Endothelial cell of umbilical vein (primary cell): ENCODE measurements at regions not wholly inside any gene's neighbourhood (a gene's known extent, or its start where the extent isn't known, plus 50 kb on each side); places are given as distances from the start of the nearest gene placed in this dataset.

Source experiments
- BruUV-seq: library from RNA; stranded (reverse); fragments of 400-500 nt; replicated peaks from 2 replicates; lab custom pipeline; 2021; lab: Mats Ljungman, UMichigan
- CTCF ChIA-PET: fragments of 300-600, 350-600 bp; sonication (Branson Sonifier 250); formaldehyde crosslinking; loops from one replicate; lab custom pipeline; 2021; ENCODE audit warnings: antibody characterized with exemption, inconsistent platforms; lab: Charles Lee
- POLR2A ChIA-PET: fragments of 300-600, 350-600 bp; sonication (Branson Sonifier 250); formaldehyde crosslinking; loops from one replicate; lab custom pipeline; 2021; ENCODE audit warnings: antibody characterized with exemption, inconsistent platforms; lab: Charles Lee
- DNase-seq: peaks from one replicate; pipeline ENCODE4 v3.0.0-alpha.2; 2011; ENCODE audit warnings: low read depth, low spot score
- FAIRE-seq: peaks from 2 replicates; lab custom pipeline; 2011; peaks lifted over from hg19 to GRCh38; lab: Jason Lieb, UNC
- H2AFZ ChIP-seq: 2 replicates; pipeline ENCODE4 v1.6.0; 2012; ENCODE audit warnings: low read depth, low read length, control low read depth, inconsistent platforms
- H3K27ac ChIP-seq: 2 replicates; pipeline ENCODE4 v1.5.1; 2011; ENCODE audit warnings: low read depth, mild to moderate bottlenecking, control low read depth, low read length, moderate library complexity; ENCODE audit not compliant: insufficient read depth
- H3K27me3 ChIP-seq, 2 experiments: 2 replicates each; pipeline versions ENCODE4 v1.6.0 to v1.6.1; 2011; ENCODE audit warnings: low read length in 2 of 2, mixed read lengths in 1 of 2; ENCODE audit not compliant: control insufficient read depth in 2 of 2, insufficient read depth in 2 of 2
- H3K36me3 ChIP-seq, 2 experiments: 2 replicates in 1 of 2; 3 replicates in 1 of 2; pipeline ENCODE4 v1.5.1; 2011; ENCODE audit warnings: low read length in 2 of 2, mild to moderate bottlenecking in 1 of 2, moderate library complexity in 1 of 2; ENCODE audit not compliant: control insufficient read depth in 2 of 2, insufficient read depth in 2 of 2; ENCODE audit errors: extremely low read depth in 1 of 2
- H3K4me1 ChIP-seq: 3 replicates; pipeline ENCODE4 v1.5.1; 2011; ENCODE audit warnings: mild to moderate bottlenecking, low read length; ENCODE audit not compliant: control insufficient read depth, insufficient read depth; ENCODE audit errors: extremely low read depth
- H3K4me2 ChIP-seq: 2 replicates; pipeline ENCODE4 v1.6.1; 2011; ENCODE audit warnings: low read length, control low read depth, mixed read lengths; ENCODE audit not compliant: insufficient read depth
- H3K4me3 ChIP-seq, 3 experiments: fragments of 200-600 bp in 1 of 3; sonication (generic), shearing (Covaris generic) in 1 of 3; replicated peaks in 1 of 3; 2 replicates each; pipeline ENCODE4 v1.5.1; 2011 to 2016; ENCODE audit warnings: control low read depth in 3 of 3, low read length in 3 of 3, mild to moderate bottlenecking in 2 of 3, inconsistent platforms in 1 of 3, low read depth in 1 of 3, moderate library complexity in 1 of 3; ENCODE audit not compliant: insufficient read depth in 1 of 3
- H3K79me2 ChIP-seq: 2 replicates; pipeline ENCODE4 v1.6.0; 2012; ENCODE audit warnings: low read length, inconsistent platforms; ENCODE audit not compliant: control insufficient read depth, insufficient read depth
- H3K9ac ChIP-seq: replicated peaks from 2 replicates; pipeline ENCODE3; 2011; ENCODE audit warnings: low read length, control low read depth; ENCODE audit not compliant: insufficient read depth; ENCODE audit errors: extremely low read depth
- H3K9me1 ChIP-seq: replicated peaks from 3 replicates; pipeline ENCODE4 v1.6.0; 2011; ENCODE audit warnings: mild to moderate bottlenecking, low read length; ENCODE audit not compliant: control insufficient read depth, insufficient read depth; ENCODE audit errors: extremely low read depth
- H3K9me3 ChIP-seq: replicated peaks from 2 replicates; pipeline ENCODE4 v1.5.1; 2012; ENCODE audit warnings: low read length, inconsistent platforms; ENCODE audit not compliant: control insufficient read depth, insufficient read depth
- H4K20me1 ChIP-seq: replicated peaks from 2 replicates; pipeline ENCODE3; 2011; ENCODE audit warnings: mild to moderate bottlenecking, low read length; ENCODE audit not compliant: control insufficient read depth, insufficient read depth; ENCODE audit errors: extremely low read depth
- FOS ChIP-seq: IDR thresholded peaks from 2 replicates; pipeline ENCODE4 v1.6.1; 2011; ENCODE audit warnings: mild to moderate bottlenecking, low read length, moderate library complexity, borderline replicate concordance; ENCODE audit not compliant: insufficient read depth
- GATA2 ChIP-seq: IDR thresholded peaks from 2 replicates; pipeline ENCODE4 v1.7.0; 2011; ENCODE audit warnings: low read depth, mild to moderate bottlenecking, moderate library complexity, mixed read lengths, low read length; ENCODE audit not compliant: insufficient read length, insufficient read depth
- JUN ChIP-seq: IDR thresholded peaks from 2 replicates; pipeline ENCODE4 v1.6.1; 2011; ENCODE audit warnings: borderline replicate concordance, low read depth; ENCODE audit not compliant: insufficient read length, insufficient read depth
- MYC ChIP-seq: IDR thresholded peaks from one replicate; pipeline ENCODE4 v1.6.1; 2011; ENCODE audit warnings: mild to moderate bottlenecking, low read depth, low read length
- POLR2A ChIP-seq: IDR thresholded peaks from 2 replicates; pipeline ENCODE4 v1.6.1; 2012; ENCODE audit warnings: low read depth, mild to moderate bottlenecking, control low read depth, low read length
- POLR2AphosphoS5 ChIP-seq: IDR thresholded peaks from 2 replicates; pipeline ENCODE4 v1.6.1; 2012; ENCODE audit warnings: low read depth, mild to moderate bottlenecking, control low read depth, low read length, moderate library complexity; ENCODE audit not compliant: insufficient read depth
- dilution Hi-C: fragments of 300-500 bp; cut with MboI; formaldehyde crosslinking; loops from one replicate; pipeline ENCODE4 v1.15.0; 2019; ENCODE audit warnings: low sequenced_read_pairs; ENCODE audit not compliant: extremely low pct_ligation_motif_present
- intact Hi-C: fragments of 100-400 bp; cut with micrococcal nuclease; formaldehyde crosslinking; loops from one replicate; pipeline ENCODE4 v1.10.0; 2022
- TF ChIP-seq, protein P1 (sequence below), 2 donors: IDR thresholded peaks; 1 replicate in 1 of 2; 2 replicates in 1 of 2; pipeline ENCODE4 v1.5.1; 2011; ENCODE audit warnings: low read length in 2 of 2, mild to moderate bottlenecking in 2 of 2, moderate library complexity in 2 of 2, control low read depth in 1 of 2, inconsistent platforms in 1 of 2, low read depth in 1 of 2; ENCODE audit not compliant: insufficient read depth in 1 of 2; ENCODE audit errors: extremely low read depth in 1 of 2
- TF ChIP-seq, protein P2 (sequence below): IDR thresholded peaks from 2 replicates; pipeline ENCODE4 v1.6.1; 2011; ENCODE audit not compliant: insufficient read depth, insufficient read length

DNA sequence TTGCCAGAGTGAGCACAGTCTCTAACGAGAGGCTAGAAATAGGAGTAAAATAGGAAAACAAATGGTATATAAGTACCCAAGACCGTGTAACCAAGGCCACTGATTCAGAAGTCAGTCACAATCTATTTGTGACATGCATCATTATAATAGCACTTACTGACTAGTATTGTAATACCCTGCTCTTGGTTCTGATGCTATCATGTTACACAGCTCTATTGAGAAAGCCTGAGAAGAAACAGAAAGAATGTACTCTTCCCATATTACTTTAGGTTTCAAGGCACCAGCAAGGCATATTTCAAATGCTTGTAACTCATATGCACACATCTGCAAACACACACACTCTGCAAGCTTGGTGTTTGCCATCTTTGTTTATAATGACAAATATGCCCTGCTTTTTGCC is 746.4 kb downstream of the SLC4A3 start:
- Histone ChIP-seq H3K4me2 (no peak overlapping the region), H3K9me1 (no peaks in the 10 kb centered on the region), H3K9ac (no peak overlapping the region), H3K79me2 (no peaks in the 10 kb centered on the region), H4K20me1 (no peaks in the 10 kb centered on the region), H3K4me3 (no peak overlapping the region), H3K27ac (no peak overlapping the region), H3K27me3 (no peaks in the 10 kb centered on the region), H3K9me3 (peaks cover 7% of the 10 kb centered on the region), H3K4me1 (no peaks in the 10 kb centered on the region), H2AFZ (no peak overlapping the region), H3K36me3 (no peaks in the 10 kb centered on the region)
- ChIA-PET CTCF (no interaction called here), POLR2A (no interaction called here)
- TF ChIP-seq, protein P1, sequence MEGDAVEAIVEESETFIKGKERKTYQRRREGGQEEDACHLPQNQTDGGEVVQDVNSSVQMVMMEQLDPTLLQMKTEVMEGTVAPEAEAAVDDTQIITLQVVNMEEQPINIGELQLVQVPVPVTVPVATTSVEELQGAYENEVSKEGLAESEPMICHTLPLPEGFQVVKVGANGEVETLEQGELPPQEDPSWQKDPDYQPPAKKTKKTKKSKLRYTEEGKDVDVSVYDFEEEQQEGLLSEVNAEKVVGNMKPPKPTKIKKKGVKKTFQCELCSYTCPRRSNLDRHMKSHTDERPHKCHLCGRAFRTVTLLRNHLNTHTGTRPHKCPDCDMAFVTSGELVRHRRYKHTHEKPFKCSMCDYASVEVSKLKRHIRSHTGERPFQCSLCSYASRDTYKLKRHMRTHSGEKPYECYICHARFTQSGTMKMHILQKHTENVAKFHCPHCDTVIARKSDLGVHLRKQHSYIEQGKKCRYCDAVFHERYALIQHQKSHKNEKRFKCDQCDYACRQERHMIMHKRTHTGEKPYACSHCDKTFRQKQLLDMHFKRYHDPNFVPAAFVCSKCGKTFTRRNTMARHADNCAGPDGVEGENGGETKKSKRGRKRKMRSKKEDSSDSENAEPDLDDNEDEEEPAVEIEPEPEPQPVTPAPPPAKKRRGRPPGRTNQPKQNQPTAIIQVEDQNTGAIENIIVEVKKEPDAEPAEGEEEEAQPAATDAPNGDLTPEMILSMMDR (IDR thresholded peaks at IDR 0.05; ENCODE audit: extremely low read depth in 1 of 2, insufficient read depth in 1 of 2, low read depth in 1 of 2, low read length in 2 of 2) = no peak
- TF ChIP-seq GATA2 (no peak), POLR2AphosphoS5 (no peak), JUN (no peak), FOS (no peak), MYC (no peak), POLR2A (no peak)
- TF ChIP-seq, protein P2, sequence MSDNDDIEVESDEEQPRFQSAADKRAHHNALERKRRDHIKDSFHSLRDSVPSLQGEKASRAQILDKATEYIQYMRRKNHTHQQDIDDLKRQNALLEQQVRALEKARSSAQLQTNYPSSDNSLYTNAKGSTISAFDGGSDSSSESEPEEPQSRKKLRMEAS = no peak
- FAIRE-seq (no peak), DNase-seq (no peak)
- intact Hi-C loops = no loop called here
- dilution Hi-C loops = no loop called here
- BruUV-seq = no TSS peak
